Omental fat pad (tissue), 3 donors: ENCODE measurements at regions not wholly inside any gene's neighbourhood (a gene's known extent, or its start where the extent isn't known, plus 50 kb on each side); places are given as distances from the start of the nearest gene placed in this dataset.
"Not testable (repeated sequence)": the region's sequence is repeated elsewhere in the genome, so short reads cannot be mapped to it uniquely, and the experiment has no call there.

ENCODE experiments used
- ATAC-seq: fragments of 150-250 bp; one replicate; pipeline ENCODE4 v1.9.1; 2016; ENCODE audit warnings: mild to moderate bottlenecking, moderate library complexity; ENCODE audit not compliant: low FRiP score
- DNase-seq: peaks from one replicate; pipeline ENCODE4 v3.0.0-alpha.2; 2019; ENCODE audit warnings: low spot score
- TF ChIP-seq, protein P1 (sequence below), 3 donors: fragments of 450-650 bp; IDR thresholded peaks; one replicate each; pipeline ENCODE4 v1.5.1; 2016 to 2017; ENCODE audit warnings: antibody characterized with exemption in 3 of 3, mild to moderate bottlenecking in 3 of 3, moderate library complexity in 2 of 3

DNA sequence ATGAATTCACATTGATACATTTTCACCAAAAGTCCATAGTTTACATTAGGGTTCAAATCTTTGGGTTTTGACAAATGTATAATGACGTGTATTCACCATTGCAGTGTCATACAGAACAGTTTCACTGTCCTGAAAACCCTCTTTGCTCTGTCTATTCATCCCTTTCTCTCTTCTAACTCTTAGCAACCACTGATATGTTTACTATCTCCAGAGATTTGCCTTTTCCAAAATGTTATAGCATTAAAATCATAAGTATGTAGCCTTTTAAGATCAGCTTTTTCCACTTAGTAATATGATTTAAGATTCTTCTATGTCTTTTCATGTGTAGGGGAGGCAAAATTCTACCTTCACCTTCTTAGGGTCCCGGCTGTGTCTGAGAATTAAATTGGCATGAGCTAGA lies 203.8 kb downstream of the TPRG1 start:
- DNase-seq (no peak), ATAC-seq (no peak)
- TF ChIP-seq, protein P1, sequence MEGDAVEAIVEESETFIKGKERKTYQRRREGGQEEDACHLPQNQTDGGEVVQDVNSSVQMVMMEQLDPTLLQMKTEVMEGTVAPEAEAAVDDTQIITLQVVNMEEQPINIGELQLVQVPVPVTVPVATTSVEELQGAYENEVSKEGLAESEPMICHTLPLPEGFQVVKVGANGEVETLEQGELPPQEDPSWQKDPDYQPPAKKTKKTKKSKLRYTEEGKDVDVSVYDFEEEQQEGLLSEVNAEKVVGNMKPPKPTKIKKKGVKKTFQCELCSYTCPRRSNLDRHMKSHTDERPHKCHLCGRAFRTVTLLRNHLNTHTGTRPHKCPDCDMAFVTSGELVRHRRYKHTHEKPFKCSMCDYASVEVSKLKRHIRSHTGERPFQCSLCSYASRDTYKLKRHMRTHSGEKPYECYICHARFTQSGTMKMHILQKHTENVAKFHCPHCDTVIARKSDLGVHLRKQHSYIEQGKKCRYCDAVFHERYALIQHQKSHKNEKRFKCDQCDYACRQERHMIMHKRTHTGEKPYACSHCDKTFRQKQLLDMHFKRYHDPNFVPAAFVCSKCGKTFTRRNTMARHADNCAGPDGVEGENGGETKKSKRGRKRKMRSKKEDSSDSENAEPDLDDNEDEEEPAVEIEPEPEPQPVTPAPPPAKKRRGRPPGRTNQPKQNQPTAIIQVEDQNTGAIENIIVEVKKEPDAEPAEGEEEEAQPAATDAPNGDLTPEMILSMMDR (IDR thresholded peaks at IDR 0.05) = no peak

DNA sequence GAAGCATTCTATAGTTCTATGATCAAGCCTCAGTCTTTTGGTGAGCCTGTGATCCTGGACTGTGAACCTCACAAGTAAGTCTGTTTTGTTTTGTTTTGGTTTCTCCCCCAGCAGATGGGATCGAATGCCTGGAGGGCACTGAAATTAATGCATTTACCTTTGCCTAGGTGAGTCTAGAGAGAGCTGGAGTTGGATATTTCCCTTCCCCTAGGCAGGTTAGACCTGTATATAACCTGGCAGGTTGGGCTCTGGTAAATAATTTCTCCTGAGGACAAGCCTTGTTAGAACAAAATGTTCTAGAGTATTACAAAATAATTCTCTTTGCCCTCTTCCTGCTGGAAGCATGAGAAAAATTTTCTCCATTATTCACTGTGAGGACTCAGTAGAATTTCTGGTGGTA lies 211.9 kb downstream of the TPRG1 start:
- DNase-seq (no peak), ATAC-seq (no peak)
- TF ChIP-seq, protein P1 (IDR thresholded peaks at IDR 0.05) = no peak

GRCh38 chr3:189385880-189386279 lies 214.1 kb downstream of the TPRG1 start:
- not testable (repeated sequence) for DNase-seq, ATAC-seq

GRCh38 chr3:189386739-189387138 lies 215.0 kb downstream of the TPRG1 start:
- ATAC-seq (no peak), DNase-seq (no peak)
- TF ChIP-seq, protein P1 (IDR thresholded peaks at IDR 0.05) = no peak

DNA sequence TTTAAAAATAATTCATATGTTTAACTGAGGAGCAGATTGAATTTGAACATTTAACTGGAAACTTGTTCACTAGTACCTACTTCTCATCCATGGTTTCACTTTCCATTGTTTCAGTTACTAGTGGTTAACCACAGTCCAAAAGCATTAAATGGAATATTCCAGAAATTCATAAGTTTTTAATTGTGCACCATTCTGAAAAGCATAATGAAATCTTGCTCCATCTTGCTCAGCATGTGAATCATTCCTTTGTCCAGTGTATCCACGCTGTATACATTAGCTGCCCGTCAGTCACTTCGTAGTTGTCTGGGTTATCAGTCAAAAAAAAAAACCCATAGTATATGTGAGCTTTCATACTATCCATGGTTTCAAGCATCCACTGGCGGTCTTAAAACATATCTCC lies 217.6 kb downstream of the TPRG1 start:
- no peak for DNase-seq
- ATAC-seq = no peak

GRCh38 chr3:189393598-189393997 lies 221.8 kb downstream of the TPRG1 start:
- no peak for DNase-seq
- ATAC-seq = no peak
- TF ChIP-seq, protein P1 (IDR thresholded peaks at IDR 0.05) = no peak

More for the DNA sequence above, 217.6 kb downstream of the TPRG1 start:
- TF ChIP-seq, protein P1 (IDR thresholded peaks at IDR 0.05) = no peak

GRCh38 chr3:189394599-189395121 lies 222.9 kb downstream of the TPRG1 start:
- TF ChIP-seq, protein P1 (IDR thresholded peaks at IDR 0.05) = no peak
- DNase-seq = no peak
- ATAC-seq = no peak

DNA sequence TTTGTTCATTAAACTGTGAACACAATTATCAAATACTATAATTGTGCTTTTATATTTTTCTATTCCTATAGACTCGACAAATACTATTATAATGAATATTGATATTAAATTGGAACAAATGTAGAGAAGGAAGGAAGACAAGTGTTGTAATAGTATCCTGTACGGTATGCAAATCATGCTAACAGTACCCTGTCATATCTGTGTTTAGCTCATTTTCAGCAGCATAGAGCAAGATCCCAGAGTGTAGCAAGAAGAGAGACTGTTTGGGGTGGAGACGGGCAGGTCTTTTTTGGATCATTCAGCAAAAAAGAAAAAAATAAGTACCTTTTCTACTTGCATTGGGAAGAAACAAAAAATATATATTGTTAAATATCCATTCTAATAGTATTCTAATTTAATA lies 224.1 kb downstream of the TPRG1 start:
- DNase-seq (no peak), ATAC-seq (no peak)
- TF ChIP-seq, protein P1 (IDR thresholded peaks at IDR 0.05) = no peak
